HG03457 (cell line): ENCODE measurements at regions not wholly inside any gene's neighbourhood (a gene's known extent, or its start where the extent isn't known, plus 50 kb on each side); places are given as distances from the start of the nearest gene placed in this dataset.
A peak's percentile ranks its signal among the peaks of the same experiment; 100 is the strongest.
"Not testable (repeated sequence)": the region's sequence is repeated elsewhere in the genome, so short reads cannot be mapped to it uniquely, and the experiment has no call there.

Experiments used
- ATAC-seq: cut with Tn5 transposase; IDR thresholded peaks from one replicate; pipeline ENCODE4 v1.9.1; 2021; ENCODE audit warnings: moderate number of reproducible peaks; ENCODE audit not compliant: unreplicated experiment

DNA sequence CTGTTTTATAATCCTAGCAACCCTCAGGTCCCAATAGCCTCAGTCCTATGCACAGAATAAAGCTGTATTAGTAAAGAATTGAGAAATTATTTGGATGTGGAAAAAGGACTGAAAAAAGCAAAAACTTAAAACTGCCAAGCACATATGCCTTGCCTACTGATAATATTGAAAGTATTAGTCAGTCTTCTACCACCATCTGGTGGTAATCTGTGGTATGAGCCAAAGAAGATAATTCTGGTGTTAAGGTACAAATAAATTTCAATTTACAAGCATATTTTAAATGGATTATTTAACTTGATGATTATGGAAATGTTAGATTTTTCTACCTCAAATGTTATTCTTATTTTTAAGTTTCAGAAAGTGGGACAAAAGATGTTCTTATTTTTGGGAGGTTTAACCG lies 460.3 kb upstream of the KLHL1 start:
- ATAC-seq = peak; percentile 84

DNA sequence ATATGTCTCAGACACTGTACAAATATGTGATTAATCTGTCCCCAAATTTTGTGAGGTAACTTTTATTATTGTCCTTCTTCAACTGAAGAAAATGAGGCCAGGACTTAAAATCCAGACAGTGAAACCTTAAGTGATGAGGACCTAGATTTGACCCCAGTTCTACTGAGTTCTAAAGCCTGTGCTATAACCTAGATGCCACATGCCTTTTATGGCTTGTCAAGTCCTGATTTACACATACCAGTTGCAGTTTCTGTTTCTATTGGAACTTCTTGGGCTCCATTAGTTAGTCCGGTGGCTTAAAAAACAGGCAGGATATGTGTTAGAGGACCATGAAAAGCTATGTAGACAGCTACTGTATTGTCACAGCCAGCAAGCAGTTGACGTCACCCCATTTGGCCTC lies 436.5 kb upstream of the KLHL1 start:
- no peak for ATAC-seq

DNA sequence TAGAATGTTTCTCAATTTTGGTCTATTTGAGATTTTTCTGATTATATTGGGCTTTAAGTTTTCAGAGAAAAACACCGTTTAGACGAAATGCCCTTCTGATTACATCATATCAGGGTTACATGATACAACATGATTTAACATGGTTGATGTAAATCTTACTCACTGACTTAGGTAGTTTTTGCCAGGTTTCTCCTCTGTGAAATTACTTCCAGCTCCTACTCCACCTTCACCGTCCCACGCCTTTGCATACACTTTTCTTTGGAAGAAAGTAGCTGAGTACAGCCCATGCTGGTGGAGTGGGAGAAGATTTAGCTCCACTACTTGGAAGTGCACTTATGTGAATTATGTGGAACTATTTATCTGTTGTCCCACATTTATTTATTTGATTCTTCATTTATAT lies 433.2 kb upstream of the KLHL1 start:
- no peak for ATAC-seq

DNA sequence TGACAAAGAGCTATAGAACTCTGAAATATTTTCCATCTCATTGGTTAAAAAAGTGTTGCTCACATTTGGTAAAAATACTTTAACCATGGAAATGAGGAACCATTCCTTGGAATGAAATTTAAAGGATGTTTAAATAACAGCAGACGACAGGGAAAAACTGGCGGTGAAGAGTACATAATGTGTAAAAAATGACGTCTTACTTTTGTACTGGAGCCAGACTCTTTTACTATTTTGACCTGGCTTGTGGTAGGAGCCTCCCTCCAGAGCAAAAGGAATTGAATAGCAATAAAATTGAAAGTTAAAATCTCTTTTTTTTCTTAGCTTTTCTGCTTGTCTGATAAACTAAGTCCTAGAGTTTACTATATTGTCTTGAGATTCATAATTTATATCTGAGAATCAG lies 426.2 kb upstream of the KLHL1 start:
- ATAC-seq = no peak

DNA sequence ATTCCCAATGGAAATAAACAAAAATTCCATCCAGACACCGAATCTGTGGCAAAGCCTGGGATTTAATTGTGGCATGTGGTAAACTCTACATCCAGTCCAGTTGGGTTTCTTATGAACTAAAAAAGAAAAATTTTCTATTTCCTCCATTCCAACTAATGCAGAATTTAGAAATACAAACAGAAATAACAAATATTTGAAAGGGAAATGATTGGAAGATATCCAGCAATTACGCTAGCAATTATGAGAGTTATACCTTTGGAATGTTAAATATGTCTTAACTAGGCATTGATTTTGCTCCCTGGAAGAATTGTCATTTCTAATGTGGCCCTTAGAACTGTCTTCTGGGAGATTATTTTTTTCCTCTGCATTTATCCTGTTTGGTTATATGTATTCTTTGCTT lies 421.4 kb upstream of the KLHL1 start:
- ATAC-seq = no peak

DNA sequence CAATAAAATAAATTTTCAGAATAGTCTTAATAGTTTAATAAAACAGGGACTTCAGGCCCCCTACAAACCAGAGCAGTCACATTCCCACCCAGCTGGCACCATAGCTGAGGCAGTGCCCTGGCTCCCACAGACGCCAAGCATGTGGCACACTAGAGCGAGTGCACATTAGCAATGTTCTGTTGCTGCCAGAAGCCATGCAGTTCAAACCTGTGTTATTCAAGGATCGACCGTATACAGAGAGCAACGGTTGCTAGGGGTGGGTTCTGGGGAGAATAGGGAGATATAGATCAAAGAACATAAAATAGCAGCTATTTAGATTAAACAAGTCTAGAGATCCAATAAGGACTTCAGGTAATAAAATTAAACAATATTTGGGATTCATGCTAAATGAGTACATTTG lies 419.3 kb upstream of the KLHL1 start:
- ATAC-seq = no peak

DNA sequence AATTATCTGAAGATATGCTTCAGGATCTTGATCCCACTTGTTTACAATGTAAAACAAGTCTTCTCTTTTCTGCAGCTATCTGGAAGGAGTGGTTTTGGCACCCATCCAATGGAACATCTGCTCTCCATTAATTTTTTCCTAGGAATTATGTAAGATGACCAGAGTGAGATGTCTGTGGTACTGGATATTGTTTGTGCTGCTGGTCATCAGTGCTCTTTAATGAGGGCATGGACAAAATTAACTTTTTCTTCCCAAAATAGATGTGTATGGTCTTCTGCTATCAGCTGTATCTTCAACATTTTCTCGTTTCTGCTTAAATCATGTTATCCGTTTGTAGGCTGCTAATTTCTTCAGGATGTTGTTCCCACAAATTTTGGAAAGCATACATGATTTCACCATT lies 415.4 kb upstream of the KLHL1 start:
- ATAC-seq = no peak

DNA sequence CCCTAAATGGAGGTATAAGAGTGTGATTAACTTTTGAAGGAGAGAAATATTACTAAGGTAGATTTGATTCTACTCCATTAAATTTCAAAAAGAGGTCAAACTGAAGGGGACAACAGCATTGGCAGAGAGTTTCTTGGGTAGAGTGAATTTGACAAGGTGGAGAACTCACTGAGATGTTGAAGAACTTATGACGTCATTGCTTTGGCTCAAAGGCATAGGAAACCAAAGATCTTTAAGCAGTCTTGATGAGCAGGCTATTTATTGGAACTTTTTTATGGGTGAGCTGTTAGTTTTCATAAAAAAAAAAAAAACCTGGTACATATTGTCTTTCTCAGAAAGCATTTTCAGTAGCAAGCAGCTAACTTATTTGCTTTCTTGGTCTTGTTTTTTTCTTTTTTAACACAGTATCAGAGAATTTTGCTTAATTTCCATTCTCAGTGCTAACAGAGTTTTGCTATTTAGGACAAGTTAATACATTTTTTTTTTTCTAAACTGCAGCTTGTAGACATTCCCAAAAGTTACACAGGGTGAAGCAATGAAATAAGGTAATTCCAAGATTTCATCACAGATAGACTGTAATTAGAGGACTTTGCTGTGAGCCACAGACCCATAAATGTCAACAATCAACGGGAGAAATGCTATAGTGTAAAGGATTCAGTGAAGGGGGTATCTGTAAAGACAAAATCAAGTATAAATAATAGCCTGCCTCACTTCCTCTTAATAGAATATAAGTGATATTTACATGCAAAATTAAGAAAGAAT lies 412.2 kb upstream of the KLHL1 start:
- ATAC-seq = no peak

DNA sequence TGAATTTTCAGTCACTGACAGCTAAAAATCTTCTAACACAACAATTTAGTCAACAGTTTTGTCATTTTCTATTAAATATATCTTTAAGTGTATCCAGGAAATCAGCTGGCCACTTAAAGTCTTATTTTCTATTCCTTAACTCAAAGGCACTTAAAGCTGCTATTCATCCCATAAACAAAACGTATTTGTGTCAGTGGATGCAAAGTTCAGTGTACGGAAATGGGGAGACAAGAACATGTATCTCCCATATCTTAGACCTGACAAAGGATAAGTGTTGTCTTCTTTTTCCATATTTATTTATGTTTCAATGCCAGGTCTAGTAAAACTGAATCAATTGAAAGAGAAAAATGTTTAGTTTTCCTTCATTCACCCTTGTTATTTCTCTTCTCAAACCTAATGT lies 409.8 kb upstream of the KLHL1 start:
- no peak for ATAC-seq

DNA sequence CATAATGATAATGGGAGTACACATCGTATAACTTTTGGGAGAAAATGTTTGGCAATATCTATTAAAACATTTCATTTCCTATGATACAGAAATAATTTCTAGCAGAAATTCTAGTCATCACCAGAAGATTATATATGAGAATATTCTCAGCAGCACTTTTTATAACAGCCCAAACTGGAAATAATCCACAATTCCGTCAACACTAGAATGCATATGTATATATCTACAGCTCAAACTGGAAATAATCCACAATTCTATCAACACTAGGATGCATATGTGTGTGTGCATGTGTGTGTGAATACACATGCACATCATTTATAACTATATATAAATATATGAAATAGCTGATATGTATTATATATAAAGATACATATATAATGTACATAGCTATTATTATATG lies 408.0 kb upstream of the KLHL1 start:
- ATAC-seq = no peak

DNA sequence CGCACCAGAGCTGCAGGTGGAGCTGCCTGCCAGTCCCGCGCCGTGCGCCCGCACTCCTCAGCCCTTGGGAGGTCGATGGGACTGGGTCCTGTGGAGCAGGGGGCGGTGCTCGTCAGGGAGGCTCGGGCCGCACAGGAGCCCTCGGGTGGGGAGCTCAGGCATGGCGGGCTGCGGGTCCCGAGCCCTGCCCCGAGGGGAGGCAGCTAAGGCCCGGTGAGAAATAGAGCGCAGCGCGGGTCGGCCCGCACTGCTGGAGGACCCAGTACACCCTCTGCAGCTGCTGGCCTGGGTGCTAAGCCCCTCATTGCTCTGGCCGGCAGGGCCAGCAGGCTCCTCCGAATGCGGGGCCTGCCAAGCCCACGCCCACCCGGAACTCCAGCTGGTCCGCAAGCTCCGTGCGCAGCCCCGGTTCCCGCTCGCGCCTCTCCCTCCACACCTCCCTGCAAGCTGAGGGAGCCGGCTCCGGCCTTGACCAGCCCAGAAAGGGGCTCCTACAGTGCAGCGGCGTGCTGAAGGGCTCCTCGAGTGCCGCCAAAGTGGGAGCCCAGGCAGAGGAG lies 403.7 kb upstream of the KLHL1 start:
- ATAC-seq = not testable (repeated sequence)

DNA sequence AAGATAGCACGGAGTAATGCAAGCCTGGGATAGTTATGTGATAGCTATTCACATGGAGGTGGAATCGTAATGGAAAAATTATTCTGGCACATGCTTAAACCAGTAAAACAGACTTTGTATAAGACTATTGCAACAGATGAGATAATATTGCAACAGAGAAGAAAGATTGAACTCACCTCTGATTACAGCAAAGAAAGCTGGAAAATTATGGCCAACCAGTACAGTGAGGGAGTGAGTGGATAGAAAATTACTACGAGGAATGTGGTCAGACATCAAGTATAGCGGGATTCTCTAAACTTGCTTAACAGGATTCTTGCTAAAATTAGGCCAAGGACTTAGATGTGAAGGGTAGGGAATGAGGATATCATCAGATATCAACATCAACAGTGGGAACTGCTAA lies 397.6 kb upstream of the KLHL1 start:
- ATAC-seq = no peak

DNA sequence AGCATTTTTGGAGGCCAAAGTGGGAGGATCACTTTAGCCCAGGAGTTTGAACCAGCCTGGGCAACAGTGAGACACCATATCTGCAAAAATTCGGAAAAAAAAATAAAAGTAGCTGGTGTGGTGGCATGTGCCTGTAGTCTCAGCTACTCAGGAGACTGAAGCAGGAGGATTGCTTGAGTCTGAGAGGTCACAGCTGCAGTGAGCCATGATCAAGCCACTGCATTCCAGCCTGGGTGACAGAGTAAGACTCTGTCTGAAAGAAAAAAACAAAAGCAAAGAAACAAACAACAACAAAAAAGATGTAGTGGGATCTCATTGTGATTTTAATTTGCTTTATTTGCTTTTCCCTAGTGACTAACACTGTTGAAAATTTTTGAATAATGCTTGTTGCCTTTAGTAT lies 394.7 kb upstream of the KLHL1 start:
- ATAC-seq = no peak

DNA sequence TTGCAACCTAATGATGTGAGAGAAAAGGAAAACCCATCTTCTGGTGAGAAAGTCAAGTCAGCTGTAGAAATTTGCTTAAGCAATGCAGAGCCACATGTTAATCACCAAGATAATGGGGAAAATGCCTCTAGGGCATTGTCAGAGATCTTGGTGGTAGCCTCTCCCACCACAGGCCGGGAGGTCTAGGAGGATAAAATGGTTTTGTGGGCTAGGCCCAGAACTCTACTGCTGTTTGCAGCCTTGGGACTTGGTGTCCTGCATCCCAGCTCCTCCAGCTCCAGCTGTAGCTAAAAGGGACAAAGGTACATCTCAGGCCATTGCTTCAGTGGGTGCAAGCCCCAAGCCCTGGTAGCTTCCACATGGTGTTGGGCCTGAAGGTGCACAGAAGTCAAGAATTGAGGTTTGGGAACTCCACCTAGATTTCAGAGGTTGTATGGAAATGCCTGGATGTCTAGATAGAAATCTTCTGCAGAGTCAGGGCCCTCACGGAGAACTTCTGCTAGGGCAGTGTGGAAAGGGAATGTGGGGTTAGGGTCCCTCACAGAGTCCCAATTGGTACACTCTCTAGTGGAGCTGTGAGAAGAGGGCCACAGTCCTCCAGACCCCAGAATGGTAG lies 382.2 kb upstream of the KLHL1 start:
- ATAC-seq = no peak

DNA sequence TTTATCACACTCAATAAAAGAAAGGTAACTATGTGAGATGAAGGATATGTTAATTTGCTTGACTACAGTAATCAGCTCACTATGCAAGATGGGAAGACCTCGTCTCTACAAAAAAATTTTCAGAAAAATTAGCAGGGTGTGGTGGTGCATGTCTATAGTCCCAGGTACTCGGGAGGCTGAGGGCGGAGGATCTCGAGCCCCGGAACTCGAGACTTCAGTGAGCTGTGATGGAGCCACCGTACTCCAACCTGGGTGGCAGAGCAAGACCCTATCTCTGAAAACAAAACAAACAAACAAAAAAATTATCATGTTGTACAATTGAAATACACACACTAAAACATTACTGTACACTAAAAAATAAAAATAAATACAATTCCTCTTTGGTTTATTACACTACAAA lies 376.7 kb upstream of the KLHL1 start:
- no peak for ATAC-seq

DNA sequence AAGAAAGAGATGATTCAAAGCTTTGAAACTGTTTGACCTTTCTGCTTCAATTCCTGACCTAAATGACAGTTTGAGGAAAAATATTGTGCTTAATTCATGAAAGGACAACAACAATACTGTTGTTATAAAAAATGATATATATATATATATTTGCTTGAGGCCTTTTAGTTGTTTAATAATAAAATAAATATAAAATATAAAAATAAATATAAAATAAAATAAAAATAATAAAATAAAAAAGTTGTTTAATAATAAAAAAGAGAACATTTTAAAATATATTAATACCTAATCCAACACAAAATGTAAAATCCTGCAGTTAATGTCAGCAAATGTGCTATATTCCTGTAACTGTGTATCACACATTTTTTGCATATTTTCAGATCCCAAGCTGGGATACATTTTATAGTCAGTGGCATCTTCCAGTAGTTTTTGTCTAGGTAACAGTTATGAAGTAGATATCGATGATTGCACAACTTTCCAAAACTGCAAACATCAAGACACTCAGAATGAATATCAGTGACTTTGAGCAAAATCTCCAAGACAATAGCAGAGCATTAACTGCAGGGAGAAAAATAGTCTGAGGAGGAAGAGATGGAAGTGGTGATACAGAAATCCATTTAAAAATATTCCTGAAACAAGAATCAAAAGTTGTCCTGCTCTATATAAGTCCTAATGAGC lies 375.5 kb upstream of the KLHL1 start:
- no peak for ATAC-seq

DNA sequence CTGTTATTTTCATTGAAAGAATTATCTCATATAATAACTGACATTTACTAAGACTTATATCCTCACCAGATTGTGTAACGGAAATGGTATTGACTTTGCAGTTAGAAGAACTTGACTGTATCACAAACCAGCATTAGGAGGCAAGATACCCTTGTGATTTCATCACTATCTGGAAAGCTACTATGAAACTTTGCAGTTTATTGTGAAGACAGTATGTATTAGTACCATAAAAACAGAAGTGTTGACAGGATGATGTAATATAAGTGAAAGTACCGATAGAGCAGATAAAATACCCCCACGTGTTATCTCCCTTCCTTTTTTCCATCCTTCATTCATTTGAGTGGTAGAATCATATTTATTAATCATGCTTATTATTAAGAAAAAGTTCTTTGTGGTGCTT lies 365.7 kb upstream of the KLHL1 start:
- ATAC-seq = no peak

DNA sequence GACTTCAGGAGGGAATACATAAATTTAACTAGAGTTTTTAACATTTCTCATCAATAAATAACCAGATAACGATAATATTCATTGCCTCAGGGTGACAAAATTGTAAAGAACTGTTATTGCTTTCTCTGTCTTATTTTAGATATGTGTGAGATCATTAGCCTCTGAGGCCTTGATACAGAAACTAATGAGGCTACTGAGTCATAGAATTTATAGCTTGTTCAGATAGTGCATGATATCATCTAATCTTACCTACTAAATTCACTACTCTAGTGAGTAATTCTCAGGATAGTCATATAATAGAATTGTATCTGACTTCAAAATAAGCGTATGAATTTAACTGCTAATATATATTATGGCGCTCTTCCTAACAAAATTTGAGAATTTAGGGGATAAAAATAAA lies 360.8 kb upstream of the KLHL1 start:
- no peak for ATAC-seq

DNA sequence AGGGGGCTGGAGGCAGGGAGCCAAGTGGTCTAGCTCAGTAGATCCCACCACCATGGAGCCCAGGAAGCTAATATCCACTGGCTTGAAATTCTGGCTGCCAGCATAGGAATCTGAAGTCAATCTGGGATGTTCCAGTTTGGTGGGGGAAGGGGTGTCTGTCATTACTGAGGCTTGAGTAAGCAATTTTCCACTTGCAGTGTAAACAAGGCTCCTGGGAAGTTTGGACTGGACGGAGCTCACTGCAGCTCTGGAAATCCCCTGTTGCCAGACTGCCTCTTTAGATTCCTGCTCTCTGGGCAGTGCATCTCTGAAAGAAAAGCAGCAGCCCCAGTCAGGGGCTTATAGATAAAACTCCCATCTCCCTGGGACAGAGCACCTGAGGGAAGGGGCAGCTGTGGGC lies 349.2 kb upstream of the KLHL1 start:
- ATAC-seq = no peak

DNA sequence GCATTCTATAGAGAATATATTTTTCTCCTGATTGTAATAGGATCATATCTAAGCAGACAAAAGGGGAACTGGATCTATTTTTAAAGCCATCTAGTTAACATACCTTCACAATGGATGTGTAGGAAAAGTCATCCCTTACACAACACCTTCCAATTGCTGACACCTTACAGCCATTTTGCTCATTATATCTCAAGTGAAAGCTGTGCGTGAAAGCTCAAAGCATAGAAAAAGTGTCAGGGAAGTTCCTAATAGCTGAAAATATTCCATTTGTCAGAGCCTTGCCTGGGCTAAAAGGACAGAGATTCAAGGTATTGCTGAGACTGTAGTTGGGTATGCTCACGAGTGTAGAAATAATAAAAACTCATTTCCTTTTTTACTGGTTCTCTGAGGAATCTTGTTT lies 340.6 kb upstream of the KLHL1 start:
- ATAC-seq = no peak

DNA sequence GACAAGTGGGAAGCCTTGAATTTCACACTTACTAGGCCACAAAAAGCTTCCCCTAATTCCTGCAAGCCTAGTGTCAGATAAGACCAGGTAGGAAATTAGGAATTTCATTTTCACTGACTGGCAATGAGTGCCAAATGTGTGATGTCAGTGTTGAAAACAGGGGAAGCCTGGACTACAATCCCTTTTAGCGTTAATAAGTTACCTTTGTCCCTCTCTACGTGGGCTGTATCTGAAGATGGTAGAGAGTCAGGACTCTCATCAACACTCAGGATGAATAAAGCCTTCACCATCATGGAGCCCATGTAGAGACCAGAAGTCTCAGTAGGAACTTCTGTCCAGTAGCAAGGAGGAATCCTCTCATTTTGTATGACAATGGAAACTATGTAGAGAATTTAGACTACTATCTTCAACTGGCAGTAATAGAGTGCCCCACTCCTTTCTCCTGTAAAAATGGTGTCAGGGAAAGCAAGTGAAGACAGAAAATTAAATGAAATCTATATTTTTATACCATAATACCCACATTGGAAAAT lies 324.1 kb upstream of the KLHL1 start:
- no peak for ATAC-seq

DNA sequence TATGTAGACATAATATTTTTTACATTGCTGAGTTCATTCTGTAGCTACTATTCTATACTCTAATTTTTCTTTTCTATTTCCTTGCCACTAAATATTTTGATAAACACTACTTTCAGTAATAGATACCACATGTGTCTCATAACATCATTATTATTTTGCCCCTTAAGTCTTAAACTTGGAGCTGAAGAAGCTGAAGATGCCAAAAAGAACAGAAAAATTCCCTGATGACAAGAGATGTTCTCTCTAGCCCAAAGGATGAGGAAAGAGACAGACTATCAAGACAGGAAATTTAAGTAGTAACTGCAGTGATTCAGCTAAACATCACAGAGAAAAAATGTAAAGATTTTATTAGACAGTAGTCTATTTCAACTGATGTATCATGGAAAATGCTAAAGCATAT lies 322.0 kb upstream of the KLHL1 start:
- ATAC-seq = no peak
